ENCODE measurements at regions not wholly inside any gene's neighbourhood (a gene's known extent, or its start where the extent isn't known, plus 50 kb on each side); places are given as distances from the start of the nearest gene placed in this dataset.

- WGBS, 2 experiments (ENCODE audit: extremely low coverage in 1 of 2, insufficient coverage in 1 of 2, insufficient read length in 1 of 2, insufficient replicate concordance in 2 of 2, low coverage in 1 of 2, low lambda C conversion rate in 2 of 2, missing lambda C conversion rate in 1 of 2) = 91% methylated on average over 3 of the region's 3 CpGs; no CpG with 5 or more reads in 1 of the 2 experiments
- H3K14ac ChIP-seq (ENCODE audit: insufficient read length) = no peak overlapping the region
- no peaks in the 10 kb centered on the region for H3K79me1 ChIP-seq (ENCODE audit: low read depth, low read length)
- no peak overlapping the region for H3K18ac ChIP-seq (ENCODE audit: extremely low read depth, low read length)
- H3K27ac ChIP-seq (ENCODE audit: low read depth, low read length) = no peak overlapping the region
- no peak overlapping the region for H2BK5ac ChIP-seq (ENCODE audit: low read depth, low read length)
- peaks cover 0 to 3% of the 10 kb centered on the region in 2 experiments; a peak in 1 of 4 replicates for H3K9me3 ChIP-seq (ENCODE audit: insufficient read depth in 2 of 2, low read depth in 1 of 2, low read length in 1 of 2)
- DNase-seq (ENCODE audit: low read depth in 1 of 2, low spot score in 2 of 2) (no peak), FAIRE-seq (no peak)
- H3K4ac ChIP-seq (replicated peaks; ENCODE audit: insufficient read length, low read depth, low read length) = no peak overlapping the region
- H3K4me1 ChIP-seq (replicated peaks in 1 of 4; ENCODE audit: control insufficient read depth in 3 of 4, insufficient read depth in 4 of 4, low read length in 3 of 4) = no peaks in the 10 kb centered on the region
- POLR2A ChIA-PET (ENCODE audit: partially characterized antibody) = no interaction called here
- H3K23ac ChIP-seq (ENCODE audit: insufficient read length) = no peak overlapping the region
- H3K9ac ChIP-seq (replicated peaks in 1 of 4; ENCODE audit: extremely low read depth in 1 of 4, low read depth in 3 of 4, low read length in 3 of 4) = no peak overlapping the region
- no peak overlapping the region for H2BK15ac ChIP-seq (ENCODE audit: low read length)
- H2AFZ ChIP-seq (ENCODE audit: low read length) = no peak overlapping the region
- no peak overlapping the region for H2AK5ac ChIP-seq (ENCODE audit: low read depth, low read length)
- no peak overlapping the region for H4K8ac ChIP-seq (ENCODE audit: extremely low read depth, insufficient read depth, low read length)
- no peak overlapping the region for H2BK20ac ChIP-seq (ENCODE audit: low read length)
- CTCF ChIA-PET (ENCODE audit: partially characterized antibody) = interaction anchor here (1.0 kb wide), 1 partner anchor 35 kb away, joined by 4 read pairs; no protein-coding TSS in a partner anchor
- H3K23me2 ChIP-seq (ENCODE audit: low read depth, low read length) = peaks cover 2% of the 10 kb centered on the region; the same call in 1 of the 2 replicates
- H3K4me2 ChIP-seq (ENCODE audit: insufficient read depth in 1 of 2, low read depth in 2 of 2, low read length in 2 of 2) = no peak overlapping the region
- no peaks in the 10 kb centered on the region for H4K20me1 ChIP-seq (replicated peaks in 1 of 2; ENCODE audit: control insufficient read depth in 1 of 2, insufficient read depth in 2 of 2, low read length in 2 of 2)
- H3K4me3 ChIP-seq (ENCODE audit: extremely low read depth in 1 of 4, insufficient read depth in 2 of 4, low read depth in 3 of 4, low read length in 4 of 4) = no peak overlapping the region
- no peaks in the 10 kb centered on the region for H3K79me2 ChIP-seq (ENCODE audit: control insufficient read depth in 1 of 2, insufficient read depth in 2 of 2, low read length in 2 of 2)
- H2BK120ac ChIP-seq (replicated peaks; ENCODE audit: low read depth, low read length) = no peak overlapping the region
- no peaks in the 10 kb centered on the region for H3K27me3 ChIP-seq (replicated peaks in 1 of 4; ENCODE audit: control insufficient read depth in 3 of 4, extremely low read depth in 1 of 4, insufficient read depth in 3 of 4, low read length in 3 of 4)
- H3K56ac ChIP-seq (replicated peaks; ENCODE audit: insufficient read length, low read depth, low read length) = no peak overlapping the region
- H4K5ac ChIP-seq (ENCODE audit: insufficient read length, low read depth, low read length) = no peak overlapping the region
- TF ChIP-seq ATF2 (IDR thresholded peaks at IDR 0.05; ENCODE audit: low read length) = no peak
- TF ChIP-seq BRCA1 (IDR thresholded peaks at IDR 0.05; ENCODE audit: low read depth, low read length) = no peak
- H4K91ac ChIP-seq (replicated peaks; ENCODE audit: insufficient read length, low read length) = no peak overlapping the region
- peaks cover 0 to 11% (median 1%) of the 10 kb centered on the region in 4 experiments; a peak in 4 of 8 replicates for H3K36me3 ChIP-seq (ENCODE audit: control insufficient read depth in 2 of 4, insufficient read depth in 4 of 4, low read length in 3 of 4)
- H2BK12ac ChIP-seq (ENCODE audit: low read depth, low read length) = no peak overlapping the region
Measured at GRCh38 chr11:34730544-34731295, 109.8 kb downstream of the EHF start.

Data from H1 (cell line).